ENCODE measurements at regions not wholly inside any gene's neighbourhood (a gene's known extent, or its start where the extent isn't known, plus 50 kb on each side); places are given as distances from the start of the nearest gene placed in this dataset.
"Not testable (repeated sequence)": the region's sequence is repeated elsewhere in the genome, so short reads cannot be mapped to it uniquely, and the experiment has no call there.

DNA sequence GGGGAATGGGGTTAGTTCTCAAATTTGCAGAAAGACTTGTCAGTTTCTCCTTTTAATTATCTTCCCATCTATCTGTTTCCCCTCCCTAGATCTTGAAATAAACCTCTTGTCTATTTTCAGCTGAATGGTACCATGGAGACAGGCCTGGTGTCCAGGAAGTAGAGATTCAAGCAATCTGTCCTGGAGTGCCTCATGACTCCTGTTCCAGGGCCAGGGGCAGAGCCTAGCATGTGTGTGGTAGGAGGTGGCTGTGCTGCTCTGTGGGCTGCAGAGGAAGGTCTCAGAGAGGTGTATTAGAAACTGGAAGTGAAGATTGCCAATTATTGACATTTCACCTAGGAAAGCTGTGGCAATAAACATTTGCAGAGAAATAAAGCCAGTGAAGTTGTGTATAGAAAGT is 175.8 kb upstream of the ATP10B start:
- no peak for DNase-seq

DNA sequence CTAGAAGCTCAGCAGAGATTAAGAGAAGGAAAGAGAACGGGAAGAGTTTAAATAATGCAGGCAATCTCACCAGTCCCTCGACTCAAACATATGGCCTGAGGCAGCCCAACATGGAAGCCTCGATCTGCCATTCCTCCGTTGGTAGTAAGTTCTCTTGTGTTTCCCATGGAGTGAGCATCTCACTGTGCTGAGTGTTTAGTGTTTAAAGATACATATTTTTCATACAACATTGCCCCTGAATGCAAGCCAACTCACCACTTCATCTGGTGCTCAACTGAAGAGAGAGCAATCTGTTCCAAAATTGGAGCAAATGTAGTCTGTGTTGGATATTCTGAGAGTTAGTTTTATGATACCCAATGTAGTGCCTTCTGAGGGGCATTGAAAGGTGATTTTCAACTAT is 171.5 kb upstream of the ATP10B start:
- DNase-seq: no peak

- no peak for DNase-seq
These were observed 170.1 kb upstream of the ATP10B start for GRCh38 chr5:161022151-161022550.

GRCh38 chr5:161009817-161010216 is 157.8 kb upstream of the ATP10B start:
- DNase-seq: no peak

DNA sequence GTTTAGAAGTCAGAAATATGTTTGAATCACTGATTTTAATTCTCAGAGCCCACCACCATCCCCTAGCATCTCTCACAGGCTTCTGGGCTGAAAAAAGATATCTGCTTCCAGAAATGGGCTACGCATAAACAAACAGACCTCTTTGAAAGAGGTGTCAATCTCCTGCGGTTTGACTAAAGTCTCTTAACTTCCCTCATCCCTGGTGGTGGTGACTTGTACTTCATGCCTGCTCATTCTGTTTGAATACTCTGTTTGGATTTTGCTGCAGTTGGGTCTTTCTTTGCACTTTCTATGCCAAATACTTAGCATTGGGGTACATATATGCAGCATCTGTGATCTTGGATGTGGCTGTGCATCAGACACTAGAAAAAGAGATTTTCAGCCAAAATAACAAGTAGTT is 157.2 kb upstream of the ATP10B start:
- no peak for DNase-seq

DNA sequence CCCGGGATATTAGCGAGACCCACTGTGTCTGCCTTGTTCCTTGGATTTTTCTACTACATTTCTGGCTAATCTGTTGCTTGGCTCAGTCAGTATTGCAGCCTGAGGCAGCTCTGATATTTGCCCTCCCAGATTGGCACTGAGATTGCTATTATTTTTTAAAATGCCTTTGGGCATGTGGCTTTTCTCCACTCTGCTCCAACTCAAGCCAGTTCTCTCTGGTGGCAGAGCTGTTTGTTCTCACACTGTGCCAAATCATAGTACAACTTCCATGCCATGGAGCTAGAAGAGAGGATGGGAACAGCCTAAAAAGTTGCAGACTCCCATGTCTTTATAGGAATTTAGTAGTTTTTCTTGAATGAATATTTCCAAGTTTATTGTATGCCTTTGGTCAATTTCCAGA is 155.9 kb upstream of the ATP10B start:
- DNase-seq: no peak

- no peak for DNase-seq
These were observed 150.6 kb upstream of the ATP10B start for GRCh38 chr5:161002571-161003074.

DNA sequence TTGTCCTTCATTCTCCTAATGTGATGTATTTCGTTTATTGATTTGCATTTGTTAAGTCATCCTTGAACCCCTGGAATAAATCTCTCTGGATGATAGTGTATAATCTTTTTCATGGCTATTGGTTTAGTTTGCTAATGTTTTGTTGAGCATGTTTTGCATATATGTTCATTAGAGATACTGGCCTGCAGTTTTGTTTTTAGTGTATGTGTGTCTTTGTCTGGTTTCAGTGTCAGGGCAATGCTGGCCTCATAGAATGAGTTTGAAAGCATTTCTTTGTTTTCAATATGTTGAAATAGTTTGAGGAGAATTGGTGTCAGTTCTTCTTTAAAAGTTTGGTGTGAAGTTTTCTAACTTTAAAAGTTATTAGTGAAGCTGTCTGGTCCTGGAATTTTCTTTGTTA is 149.6 kb upstream of the ATP10B start:
- no peak for DNase-seq

DNA sequence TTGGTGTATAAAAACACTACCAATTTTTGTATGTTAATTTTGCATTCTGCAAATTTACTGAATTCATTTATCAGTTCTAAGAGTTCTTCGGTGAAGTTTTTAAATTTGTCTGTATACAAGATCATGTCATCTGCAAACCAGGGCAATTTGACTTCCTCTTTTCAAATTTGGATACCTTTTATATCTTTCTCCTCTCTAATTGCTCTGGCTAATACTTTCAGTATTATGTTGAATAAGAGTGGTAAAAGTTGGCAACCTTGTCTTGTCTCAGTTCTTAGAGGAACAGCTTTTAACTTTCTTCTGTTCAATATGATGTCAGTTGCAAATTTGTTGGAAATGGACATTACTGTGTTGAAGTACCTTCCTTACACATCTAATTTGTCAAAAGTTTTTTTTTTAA is 149.1 kb upstream of the ATP10B start:
- DNase-seq: not testable (repeated sequence)

GRCh38 chr5:160991205-160991604 is 139.2 kb upstream of the ATP10B start:
- DNase-seq: no peak

DNA sequence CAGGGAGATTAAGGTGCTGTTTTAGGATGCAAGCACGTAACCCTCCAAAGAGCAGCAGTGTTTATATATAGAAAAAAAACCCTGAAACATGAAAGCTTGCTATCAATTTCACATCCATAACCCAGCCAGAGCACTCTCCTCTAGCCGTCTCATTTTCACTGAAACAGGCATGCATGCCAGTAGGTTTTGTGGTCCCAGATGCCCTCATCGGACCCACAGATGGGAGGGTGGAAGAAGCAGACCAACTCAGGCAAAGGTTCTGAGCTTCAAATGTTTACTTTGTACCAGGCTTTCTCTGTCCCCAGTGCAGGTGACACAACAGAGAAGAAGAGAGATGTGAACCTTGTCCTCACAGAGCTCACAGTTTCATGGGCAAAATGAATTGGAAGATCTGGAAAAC is 127.4 kb upstream of the ATP10B start:
- DNase-seq: no peak

DNA sequence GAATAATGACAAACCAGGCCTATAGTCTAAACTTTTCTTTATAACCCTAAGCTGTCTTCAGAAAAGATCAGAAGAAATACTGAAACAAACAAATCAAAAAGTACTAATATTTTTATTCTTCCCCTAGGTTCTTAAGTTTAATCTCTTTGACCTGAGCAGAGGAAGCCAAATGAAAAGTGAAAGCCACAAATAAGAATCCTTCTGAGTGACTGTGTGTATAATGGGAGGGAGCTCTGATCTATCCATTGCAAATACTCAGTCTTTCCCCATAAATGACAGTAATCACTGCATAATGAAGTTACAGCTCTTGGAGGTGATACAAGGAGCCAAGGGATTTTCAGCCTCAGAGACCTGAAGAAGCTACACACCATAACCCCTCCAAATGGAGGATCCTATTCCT is 126.9 kb upstream of the ATP10B start:
- DNase-seq: no peak

DNA sequence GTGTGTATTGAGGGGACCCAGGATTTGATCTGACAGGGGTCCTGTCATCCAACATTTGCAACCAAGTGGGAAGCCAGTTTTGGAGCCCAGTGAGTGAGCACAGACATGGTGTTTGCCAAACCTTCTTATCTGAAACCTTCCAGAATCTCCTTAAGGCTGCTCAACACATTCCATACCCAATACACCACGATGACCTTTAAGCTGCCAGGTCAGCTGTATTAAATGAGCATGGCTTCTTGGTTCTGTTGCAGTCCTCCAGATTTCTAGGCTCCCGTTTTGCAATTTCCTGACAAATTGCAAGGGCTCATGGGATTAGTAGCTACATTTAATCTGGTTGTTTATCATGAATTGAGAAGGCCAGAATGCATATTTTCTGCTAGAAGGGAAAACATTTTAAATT is 124.2 kb upstream of the ATP10B start:
- DNase-seq: no peak

GRCh38 chr5:160970605-160971191 is 118.7 kb upstream of the ATP10B start:
- DNase-seq: peak; percentile 25

DNA sequence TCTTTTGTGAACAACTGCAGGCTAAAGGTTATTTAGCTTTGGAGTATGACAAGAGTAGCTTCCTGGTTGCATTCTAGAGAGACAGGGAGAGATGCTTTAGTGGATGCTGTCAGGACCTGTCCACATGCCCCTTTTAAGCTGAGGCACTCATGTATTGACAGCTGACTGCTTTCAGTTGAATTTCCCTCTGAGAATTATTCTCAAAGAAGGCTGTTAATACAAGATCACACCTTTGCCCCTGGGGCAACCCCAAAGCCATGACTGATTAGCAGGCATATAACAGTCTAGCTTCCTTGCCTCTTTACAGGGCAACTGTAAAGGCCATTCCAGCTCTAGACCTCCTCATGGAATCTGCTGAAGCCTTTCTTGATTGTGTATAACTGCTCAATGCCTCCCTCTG is 117.6 kb upstream of the ATP10B start:
- no peak for DNase-seq

GRCh38 chr5:160968480-160968879 is 116.5 kb upstream of the ATP10B start:
- no peak for DNase-seq

GRCh38 chr5:160966921-160967320 is 114.9 kb upstream of the ATP10B start:
- DNase-seq: no peak

DNA sequence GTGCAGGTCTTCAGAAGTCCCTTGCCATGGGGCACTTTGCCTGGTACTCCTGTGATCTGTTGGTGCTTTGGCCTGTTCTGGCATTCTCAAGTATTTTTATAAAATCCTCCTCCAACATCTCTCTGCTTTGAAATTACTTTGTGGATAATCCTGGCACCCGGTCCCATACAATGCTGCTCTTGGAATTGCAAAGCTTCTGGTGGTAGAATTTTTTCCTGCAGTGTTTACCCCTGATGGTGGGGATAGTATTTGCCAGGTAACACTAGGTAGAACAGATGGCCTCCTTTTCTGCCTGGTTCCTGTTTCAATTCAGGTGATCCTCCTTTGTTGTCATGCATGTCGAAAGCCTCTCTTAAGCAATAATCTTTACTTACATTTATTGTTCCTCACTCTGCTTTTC is 109.8 kb upstream of the ATP10B start:
- no peak for DNase-seq

DNA sequence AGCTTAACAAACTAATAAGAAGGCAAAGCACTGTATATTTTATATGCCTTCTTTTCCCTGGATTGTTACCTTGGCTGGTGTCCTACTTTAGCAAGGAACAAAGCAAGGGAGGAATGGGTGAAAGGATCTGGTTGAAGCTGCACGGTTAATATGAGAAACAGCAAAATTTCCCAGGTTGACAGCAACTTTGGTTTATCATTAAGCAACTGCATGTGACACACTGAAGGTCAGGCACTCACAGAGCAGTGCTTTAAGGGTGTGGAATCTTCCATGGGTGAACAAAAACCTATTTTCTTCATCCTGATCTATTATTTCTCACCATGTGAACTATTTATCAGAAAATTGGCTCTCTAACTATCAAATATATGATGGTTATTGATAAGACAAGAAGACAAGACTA is 109.0 kb upstream of the ATP10B start:
- DNase-seq: no peak

DNA sequence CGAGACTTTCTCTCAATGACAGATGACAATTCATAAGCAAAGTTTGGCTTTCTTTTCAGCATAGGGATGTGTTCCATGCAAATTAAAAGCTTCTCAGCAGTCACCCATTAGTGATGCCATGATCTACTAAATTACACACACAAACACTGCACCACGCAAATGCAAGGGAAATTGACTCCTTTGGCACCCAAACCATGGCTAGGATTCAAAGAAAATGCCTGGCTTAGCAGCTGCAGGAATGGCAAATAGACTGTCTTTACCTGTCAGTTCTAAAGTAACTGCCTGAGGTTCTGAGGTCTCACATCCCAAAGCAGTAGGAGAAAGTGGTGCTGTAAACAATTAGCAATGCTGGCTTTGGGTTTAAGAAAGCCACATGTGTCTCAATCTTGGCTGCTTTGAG is 108.6 kb upstream of the ATP10B start:
- DNase-seq: no peak

GRCh38 chr5:160959804-160960203 is 107.8 kb upstream of the ATP10B start:
- DNase-seq: no peak

DNA sequence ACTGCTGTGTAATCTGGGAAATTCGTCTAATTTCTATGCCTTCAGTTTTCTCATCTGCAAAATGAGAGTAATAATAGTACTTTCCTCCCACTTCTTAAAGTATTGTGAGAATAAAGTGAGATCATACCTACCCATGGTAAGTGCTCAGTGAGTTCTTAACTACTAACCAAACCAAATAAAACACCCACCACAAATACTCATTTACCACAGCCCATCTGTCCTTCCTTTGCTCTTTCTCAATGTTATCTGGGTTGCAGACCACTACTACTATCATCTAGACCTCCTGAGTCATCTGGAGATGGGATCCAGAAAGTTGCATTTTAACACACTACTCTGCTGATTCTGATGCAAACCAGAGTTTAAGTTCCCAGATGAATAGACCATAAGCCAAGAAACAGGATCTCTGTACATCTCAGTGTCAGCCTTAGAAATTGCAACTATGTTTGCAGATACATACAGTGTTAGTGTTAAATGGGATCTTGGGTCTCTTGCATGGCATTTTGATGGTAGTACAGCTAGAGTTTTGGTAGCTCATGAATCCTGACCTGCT is 105.4 kb upstream of the ATP10B start:
- no peak for DNase-seq

DNA sequence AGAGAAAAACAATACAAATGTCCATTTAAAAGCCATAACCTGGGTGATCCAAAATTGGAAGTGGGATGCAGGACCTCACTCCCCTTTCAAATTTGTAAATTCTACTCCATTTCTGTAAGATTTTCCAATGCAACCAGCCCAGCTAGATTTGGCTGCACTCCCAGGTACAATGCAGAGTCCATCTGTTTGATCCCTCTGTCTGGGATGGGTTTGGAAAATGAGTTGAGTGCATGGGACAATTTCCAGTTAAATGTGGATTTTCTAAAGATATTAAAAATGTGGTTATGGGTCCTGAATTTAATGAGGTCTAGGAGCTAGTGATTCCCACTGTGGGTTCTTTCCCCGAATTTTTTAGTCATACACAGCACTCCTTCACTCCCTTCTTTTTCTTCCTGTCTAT is 104.0 kb upstream of the ATP10B start:
- DNase-seq: no peak

DNA sequence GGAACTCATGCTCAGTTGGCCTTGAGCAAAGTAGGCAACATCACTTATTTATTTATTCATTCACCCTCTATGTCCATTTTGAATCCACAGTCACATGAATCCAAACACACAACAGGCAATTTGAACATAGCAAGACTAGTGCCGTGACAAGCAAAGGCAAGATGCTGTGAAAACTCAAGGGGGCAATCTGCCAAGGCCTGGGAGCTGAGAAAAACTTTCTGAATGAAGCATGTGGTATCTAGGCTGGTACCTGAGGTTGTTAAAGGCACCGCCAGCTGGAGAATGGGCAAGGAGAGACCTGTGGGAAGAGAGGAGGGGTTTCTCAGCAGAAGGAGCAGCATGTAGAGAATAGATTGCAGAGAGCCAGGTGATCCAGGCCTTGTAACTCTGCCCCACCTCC is 98.3 kb upstream of the ATP10B start:
- no peak for DNase-seq

GRCh38 chr5:160940725-160941124 is 88.7 kb upstream of the ATP10B start:
- no peak for DNase-seq

Data from hematopoietic multipotent progenitor cell treated with erythropoietin and hydrocortisone succinate and interleukin-3 and kit ligand, for 4 days (in vitro differentiated cells).